A673 (cell line): ENCODE measurements at regions not wholly inside any gene's neighbourhood (a gene's known extent, or its start where the extent isn't known, plus 50 kb on each side); places are given as distances from the start of the nearest gene placed in this dataset.

Source experiments
- BruUV-seq: library from RNA; stranded (reverse); fragments of 400-500 nt; replicated peaks from 2 replicates; lab custom pipeline; 2021; lab: Mats Ljungman, UMichigan
- CTCF ChIA-PET: fragments of 300-600 bp; sonication (Branson Sonifier 250); formaldehyde crosslinking; loops from one replicate; lab custom pipeline; 2022; ENCODE audit warnings: antibody characterized with exemption; lab: Charles Lee
- POLR2A ChIA-PET: fragments of 300-600 bp; sonication (Branson Sonifier 250); formaldehyde crosslinking; loops from one replicate; lab custom pipeline; 2022; ENCODE audit warnings: antibody characterized with exemption; ENCODE audit not compliant: low non-redundant PET; lab: Charles Lee
- DNase-seq: peaks from one replicate; pipeline ENCODE4 v3.0.0-alpha.2; 2015; ENCODE audit warnings: low spot score
- H3K27ac ChIP-seq: fragments of 200-600 bp; sonication (generic); 2 replicates; pipeline ENCODE4 v1.5.1; 2016; ENCODE audit warnings: mixed run types, low read depth, mild to moderate bottlenecking, mixed read lengths, antibody characterized with exemption, low read length; ENCODE audit not compliant: poor library complexity, severe bottlenecking
- H3K27me3 ChIP-seq: fragments of 200-600 bp; sonication (generic); replicated peaks from 2 replicates; pipeline ENCODE4 v1.6.1; 2017; ENCODE audit warnings: mixed run types, low read depth, mild to moderate bottlenecking, mixed read lengths, antibody characterized with exemption, low read length; ENCODE audit not compliant: insufficient read depth, poor library complexity
- H3K36me3 ChIP-seq: fragments of 200-600 bp; sonication (generic); 2 replicates; pipeline ENCODE4 v1.6.1; 2016; ENCODE audit warnings: mixed run types, mild to moderate bottlenecking, mixed read lengths, antibody characterized with exemption, low read length; ENCODE audit not compliant: insufficient read depth, poor library complexity, severe bottlenecking
- H3K4me1 ChIP-seq: fragments of 200-600 bp; sonication (generic); 2 replicates; pipeline ENCODE4 v1.6.1; 2017; ENCODE audit warnings: mixed run types, mild to moderate bottlenecking, mixed read lengths, antibody characterized with exemption, low read length; ENCODE audit not compliant: insufficient read depth, poor library complexity, severe bottlenecking
- H3K4me3 ChIP-seq: fragments of 200-600 bp; sonication (generic); 2 replicates; pipeline ENCODE4 v1.5.1; 2016; ENCODE audit warnings: low read depth, mixed run types, mild to moderate bottlenecking, mixed read lengths, low read length; ENCODE audit not compliant: poor library complexity, severe bottlenecking
- H3K9me3 ChIP-seq: fragments of 200-600 bp; sonication (generic); 2 replicates; pipeline ENCODE4 v1.6.1; 2016; ENCODE audit warnings: mixed run types, low read depth, mild to moderate bottlenecking, mixed read lengths, antibody characterized with exemption, low read length; ENCODE audit not compliant: poor library complexity, severe bottlenecking
- CTCF ChIP-seq: fragments of 300-800, 200-600 bp; sonication (generic); conservative IDR thresholded peaks from 2 replicates; pipeline ENCODE4 v1.5.1; 2017; ENCODE audit warnings: low read depth, mild to moderate bottlenecking, antibody characterized with exemption, low read length, moderate library complexity, mixed read lengths
- EZH2 ChIP-seq: fragments of 200-600 bp; sonication (generic); IDR thresholded peaks from 2 replicates; pipeline ENCODE4 v1.6.1; 2017; ENCODE audit warnings: borderline replicate concordance, low read depth, mild to moderate bottlenecking, mixed read lengths, antibody characterized with exemption, low read length; ENCODE audit not compliant: poor library complexity, severe bottlenecking
- intact Hi-C: fragments of 100-400 bp; cut with micrococcal nuclease; formaldehyde crosslinking; loops from one replicate; pipeline ENCODE4 v1.10.0; 2022; ENCODE audit not compliant: unreplicated experiment

GRCh38 chr12:41794336-41794735 is 350.3 kb downstream of the GXYLT1 start:
- POLR2A ChIA-PET: no interaction called here
- Histone ChIP-seq H3K36me3 (no peaks in the 10 kb centered on the region), H3K9me3 (peaks cover 11% of the 10 kb centered on the region), H3K4me1 (peaks cover 42% of the 10 kb centered on the region), H3K27ac (peak overlapping the region; percentile 82), H3K27me3 (no peaks in the 10 kb centered on the region), H3K4me3 (peak overlapping the region; percentile 3)
- intact Hi-C loops: loop anchor here (10.0 kb wide), 1 partner anchor 300 kb away; no protein-coding TSS in a partner anchor
- no TSS peak for BruUV-seq
- DNase-seq: peak; percentile 78
- CTCF ChIA-PET: no interaction called here
- TF ChIP-seq EZH2 (no peak), CTCF (no peak)

- Histone ChIP-seq H3K9me3 (no peaks in the 10 kb centered on the region), H3K36me3 (no peaks in the 10 kb centered on the region), H3K27ac (no peak overlapping the region), H3K27me3 (no peaks in the 10 kb centered on the region), H3K4me3 (no peak overlapping the region), H3K4me1 (no peaks in the 10 kb centered on the region)
- BruUV-seq: no TSS peak
- no peak for DNase-seq
- POLR2A ChIA-PET: no interaction called here
- intact Hi-C loops: no loop called here
- TF ChIP-seq CTCF (no peak), EZH2 (no peak)
- CTCF ChIA-PET: no interaction called here
Measured at GRCh38 chr12:41784957-41785356, 359.7 kb downstream of the GXYLT1 start.

GRCh38 chr12:41778934-41779333 is 365.7 kb downstream of the GXYLT1 start:
- Histone ChIP-seq H3K9me3 (no peaks in the 10 kb centered on the region), H3K4me1 (no peaks in the 10 kb centered on the region), H3K27me3 (no peaks in the 10 kb centered on the region), H3K36me3 (no peaks in the 10 kb centered on the region), H3K27ac (no peak overlapping the region), H3K4me3 (no peak overlapping the region)
- TF ChIP-seq EZH2: no peak
- TF ChIP-seq CTCF: no peak
- intact Hi-C loops: no loop called here
- no TSS peak for BruUV-seq
- CTCF ChIA-PET: no interaction called here
- no peak for DNase-seq
- POLR2A ChIA-PET: no interaction called here
